ES-I3 (cell line): ENCODE measurements at regions not wholly inside any gene's neighbourhood (a gene's known extent, or its start where the extent isn't known, plus 50 kb on each side); places are given as distances from the start of the nearest gene placed in this dataset.
"Not testable (repeated sequence)": the region's sequence is repeated elsewhere in the genome, so short reads cannot be mapped to it uniquely, and the experiment has no call there.

Source experiments
- H3K36me3 ChIP-seq: 2 replicates; pipeline ENCODE4 v1.6.1; 2013; ENCODE audit warnings: mild to moderate bottlenecking, low read length, control low read depth, moderate library complexity; ENCODE audit not compliant: insufficient read depth
- H3K4me1 ChIP-seq: 2 replicates; pipeline ENCODE4 v1.6.1; 2013; ENCODE audit warnings: mild to moderate bottlenecking, control low read depth, low read length; ENCODE audit not compliant: insufficient read depth
- H3K9ac ChIP-seq: 2 replicates; pipeline ENCODE4 v1.6.1; 2013; ENCODE audit warnings: low read depth, mild to moderate bottlenecking, low read length, moderate library complexity
- H3K9me3 ChIP-seq: 2 replicates; pipeline ENCODE4 v1.6.1; 2013; ENCODE audit warnings: mild to moderate bottlenecking, low read length, moderate library complexity; ENCODE audit not compliant: control insufficient read depth, insufficient read depth

GRCh38 chr2:87461671-87462070 lies 286.2 kb upstream of the PLGLB2 start:
- H3K36me3 ChIP-seq, H3K9me3 ChIP-seq, H3K9ac ChIP-seq, H3K4me1 ChIP-seq: not testable (repeated sequence)

GRCh38 chr2:87464219-87464618 lies 283.7 kb upstream of the PLGLB2 start:
- H3K36me3 ChIP-seq, H3K4me1 ChIP-seq, H3K9ac ChIP-seq, H3K9me3 ChIP-seq: not testable (repeated sequence)

- not testable (repeated sequence) for H3K9ac ChIP-seq, H3K9me3 ChIP-seq, H3K36me3 ChIP-seq, H3K4me1 ChIP-seq
Observed at GRCh38 chr2:87465730-87466129, 282.2 kb upstream of the PLGLB2 start.

- not testable (repeated sequence) for H3K9ac ChIP-seq, H3K36me3 ChIP-seq, H3K9me3 ChIP-seq, H3K4me1 ChIP-seq
Observed at GRCh38 chr2:87466591-87467120, 281.2 kb upstream of the PLGLB2 start.

- not testable (repeated sequence) for H3K9ac ChIP-seq, H3K36me3 ChIP-seq, H3K9me3 ChIP-seq, H3K4me1 ChIP-seq
Observed at GRCh38 chr2:87468429-87468981, 279.4 kb upstream of the PLGLB2 start.

- H3K9me3 ChIP-seq, H3K4me1 ChIP-seq, H3K9ac ChIP-seq, H3K36me3 ChIP-seq: not testable (repeated sequence)
Observed at GRCh38 chr2:87469180-87470151, 278.4 kb upstream of the PLGLB2 start.

- not testable (repeated sequence) for H3K9ac ChIP-seq, H3K4me1 ChIP-seq, H3K36me3 ChIP-seq, H3K9me3 ChIP-seq
Observed at GRCh38 chr2:87470381-87471380, 277.2 kb upstream of the PLGLB2 start.

GRCh38 chr2:87471478-87471877 lies 276.4 kb upstream of the PLGLB2 start:
- not testable (repeated sequence) for H3K36me3 ChIP-seq, H3K9ac ChIP-seq, H3K9me3 ChIP-seq, H3K4me1 ChIP-seq

GRCh38 chr2:87476223-87476872 lies 271.5 kb upstream of the PLGLB2 start:
- H3K4me1 ChIP-seq, H3K9me3 ChIP-seq, H3K36me3 ChIP-seq, H3K9ac ChIP-seq: not testable (repeated sequence)

GRCh38 chr2:87476936-87477335 lies 271.0 kb upstream of the PLGLB2 start:
- not testable (repeated sequence) for H3K4me1 ChIP-seq, H3K9ac ChIP-seq, H3K36me3 ChIP-seq, H3K9me3 ChIP-seq

- H3K9ac ChIP-seq, H3K36me3 ChIP-seq, H3K9me3 ChIP-seq, H3K4me1 ChIP-seq: not testable (repeated sequence)
Observed at GRCh38 chr2:87477669-87478428, 270.0 kb upstream of the PLGLB2 start.

GRCh38 chr2:87478911-87479310 lies 269.0 kb upstream of the PLGLB2 start:
- H3K9me3 ChIP-seq, H3K36me3 ChIP-seq, H3K4me1 ChIP-seq, H3K9ac ChIP-seq: not testable (repeated sequence)

GRCh38 chr2:87483093-87483680 lies 264.7 kb upstream of the PLGLB2 start:
- H3K4me1 ChIP-seq, H3K36me3 ChIP-seq, H3K9me3 ChIP-seq, H3K9ac ChIP-seq: not testable (repeated sequence)
